Suprapubic skin (tissue), 4 donors: ENCODE measurements at regions not wholly inside any gene's neighbourhood (a gene's known extent, or its start where the extent isn't known, plus 50 kb on each side); places are given as distances from the start of the nearest gene placed in this dataset.

Experiments used
- DNase-seq, 2 donors: peaks; one replicate each; pipeline ENCODE4 v3.0.0-alpha.2; 2019; ENCODE audit warnings: low spot score in 2 of 2
- H3K27ac ChIP-seq: fragments of 200-600 bp; sonication (generic); one replicate; pipeline ENCODE4 v1.5.1; 2019
- H3K27me3 ChIP-seq: fragments of 200-600 bp; sonication (generic); one replicate; pipeline ENCODE4 v1.5.1; 2019
- H3K36me3 ChIP-seq: fragments of 200-600 bp; sonication (generic); one replicate; pipeline ENCODE4 v1.5.1; 2019
- H3K4me1 ChIP-seq: fragments of 200-600 bp; sonication (generic); one replicate; pipeline ENCODE4 v1.5.1; 2019
- H3K4me3 ChIP-seq: fragments of 200-600 bp; sonication (generic); one replicate; pipeline ENCODE4 v1.5.1; 2019; ENCODE audit warnings: mild to moderate bottlenecking
- H3K9me3 ChIP-seq: fragments of 200-600 bp; sonication (generic); one replicate; pipeline ENCODE4 v1.5.1; 2019
- EP300 ChIP-seq: sonication (generic); formaldehyde crosslinking; IDR thresholded peaks from one replicate; pipeline ENCODE4 v1.6.1; 2017; ENCODE audit warnings: antibody characterized with exemption
- POLR2A ChIP-seq, 2 donors: fragments of 450-650 bp; IDR thresholded peaks; one replicate each; pipeline ENCODE4 v1.6.1; 2017; ENCODE audit warnings: antibody characterized with exemption in 2 of 2, mild to moderate bottlenecking in 2 of 2, moderate library complexity in 2 of 2
- POLR2AphosphoS5 ChIP-seq, 3 donors: sonication (generic); formaldehyde crosslinking; IDR thresholded peaks; one replicate each; pipeline ENCODE4 v1.6.1; 2017; ENCODE audit warnings: antibody characterized with exemption in 3 of 3
- WGBS: methylation state at CpG from one replicate; pipeline ENCODE4 v1.1.5; 2018; 5-methylcytosine and 5-hydroxymethylcytosine counted together
- TF ChIP-seq, protein P1 (sequence below), 2 donors: fragments of 200-600 bp in 1 of 2; fragments of 450-650 bp in 1 of 2; sonication (generic) in 1 of 2; IDR thresholded peaks; one replicate each; pipeline ENCODE4 v1.5.1; 2016 to 2019; ENCODE audit warnings: antibody characterized with exemption in 2 of 2, mild to moderate bottlenecking in 1 of 2, moderate library complexity in 1 of 2

DNA sequence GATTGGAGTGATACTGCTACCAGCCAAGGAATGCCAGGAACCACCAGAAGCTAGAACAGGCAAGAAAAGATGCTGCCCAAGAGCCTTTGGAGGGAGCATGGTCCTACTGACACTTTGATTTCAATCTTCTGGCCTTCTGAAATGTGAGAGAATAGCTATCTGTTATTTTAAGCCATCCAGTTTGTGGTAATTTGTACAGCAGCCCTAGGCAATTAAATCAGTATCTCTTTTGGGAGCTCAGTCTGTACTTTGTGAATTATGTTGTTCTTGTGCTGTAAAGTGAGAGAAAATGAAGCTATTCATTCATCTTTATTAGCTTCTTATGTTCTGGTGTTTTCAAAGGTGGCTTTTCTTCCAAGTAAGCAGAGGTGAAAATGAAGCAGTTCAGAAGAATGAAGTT, 381.3 kb downstream of the PDCD6IP start:
- no peak for DNase-seq
- no peaks in the 10 kb centered on the region for H3K36me3 ChIP-seq
- no peaks in the 10 kb centered on the region for H3K27me3 ChIP-seq
- TF ChIP-seq POLR2A (IDR thresholded peaks at IDR 0.05): no peak
- TF ChIP-seq EP300: no peak
- TF ChIP-seq, protein P1, sequence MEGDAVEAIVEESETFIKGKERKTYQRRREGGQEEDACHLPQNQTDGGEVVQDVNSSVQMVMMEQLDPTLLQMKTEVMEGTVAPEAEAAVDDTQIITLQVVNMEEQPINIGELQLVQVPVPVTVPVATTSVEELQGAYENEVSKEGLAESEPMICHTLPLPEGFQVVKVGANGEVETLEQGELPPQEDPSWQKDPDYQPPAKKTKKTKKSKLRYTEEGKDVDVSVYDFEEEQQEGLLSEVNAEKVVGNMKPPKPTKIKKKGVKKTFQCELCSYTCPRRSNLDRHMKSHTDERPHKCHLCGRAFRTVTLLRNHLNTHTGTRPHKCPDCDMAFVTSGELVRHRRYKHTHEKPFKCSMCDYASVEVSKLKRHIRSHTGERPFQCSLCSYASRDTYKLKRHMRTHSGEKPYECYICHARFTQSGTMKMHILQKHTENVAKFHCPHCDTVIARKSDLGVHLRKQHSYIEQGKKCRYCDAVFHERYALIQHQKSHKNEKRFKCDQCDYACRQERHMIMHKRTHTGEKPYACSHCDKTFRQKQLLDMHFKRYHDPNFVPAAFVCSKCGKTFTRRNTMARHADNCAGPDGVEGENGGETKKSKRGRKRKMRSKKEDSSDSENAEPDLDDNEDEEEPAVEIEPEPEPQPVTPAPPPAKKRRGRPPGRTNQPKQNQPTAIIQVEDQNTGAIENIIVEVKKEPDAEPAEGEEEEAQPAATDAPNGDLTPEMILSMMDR (IDR thresholded peaks at IDR 0.05): no peak
- TF ChIP-seq POLR2AphosphoS5 (IDR thresholded peaks at IDR 0.05): no peak
- no peaks in the 10 kb centered on the region for H3K9me3 ChIP-seq
- H3K27ac ChIP-seq: no peak overlapping the region
- no peak overlapping the region for H3K4me3 ChIP-seq
- H3K4me1 ChIP-seq: no peaks in the 10 kb centered on the region

DNA sequence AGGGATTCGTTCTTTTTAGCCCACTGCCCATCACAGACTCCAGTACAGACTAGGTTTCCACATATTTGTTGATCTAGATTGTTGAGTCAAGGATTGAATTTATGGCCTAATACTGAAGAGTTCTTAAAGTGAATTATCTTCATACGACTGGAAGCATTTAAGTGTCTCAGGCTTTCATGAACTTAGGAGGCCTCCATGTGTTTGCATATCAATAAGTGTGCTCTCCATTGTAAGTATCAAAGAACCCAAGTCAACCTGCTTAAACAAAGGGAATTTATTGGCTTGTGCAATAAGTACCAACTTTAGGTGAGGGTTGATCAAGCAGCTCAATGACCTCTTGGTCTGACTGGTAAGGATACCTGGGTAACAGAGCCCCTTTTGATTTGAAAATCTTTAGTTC, 382.1 kb downstream of the PDCD6IP start:
- no peak overlapping the region for H3K27ac ChIP-seq
- no peaks in the 10 kb centered on the region for H3K4me1 ChIP-seq
- WGBS: 72% methylated on average over 2 of the region's 2 CpGs
- no peaks in the 10 kb centered on the region for H3K27me3 ChIP-seq
- DNase-seq: no peak
- no peaks in the 10 kb centered on the region for H3K36me3 ChIP-seq
- no peak overlapping the region for H3K4me3 ChIP-seq
- H3K9me3 ChIP-seq: no peaks in the 10 kb centered on the region
- no peak for TF ChIP-seq POLR2A (IDR thresholded peaks at IDR 0.05)
- TF ChIP-seq POLR2AphosphoS5 (IDR thresholded peaks at IDR 0.05): no peak

DNA sequence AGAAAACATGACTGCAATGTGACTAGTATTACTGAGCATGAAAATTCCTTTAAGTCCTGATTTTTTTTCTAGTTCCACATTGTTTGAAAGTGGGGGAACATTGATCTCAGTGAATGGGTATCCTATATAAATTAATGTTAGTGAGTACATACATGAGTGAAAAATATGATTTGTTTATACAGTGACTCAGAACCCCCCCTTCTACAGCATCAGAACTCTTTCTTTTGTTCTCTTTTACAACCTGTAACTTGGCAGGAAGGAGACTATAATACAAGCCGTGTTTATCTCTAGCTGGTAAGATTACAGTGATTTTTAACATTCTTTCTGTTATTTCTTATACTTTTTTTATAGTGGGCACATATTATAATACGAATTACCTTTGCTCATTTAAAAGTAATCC, 384.7 kb downstream of the PDCD6IP start:
- no peak for TF ChIP-seq POLR2A (IDR thresholded peaks at IDR 0.05)
- Histone ChIP-seq H3K36me3 (no peaks in the 10 kb centered on the region), H3K9me3 (no peaks in the 10 kb centered on the region), H3K4me3 (no peak overlapping the region), H3K27ac (no peak overlapping the region), H3K4me1 (no peaks in the 10 kb centered on the region), H3K27me3 (no peaks in the 10 kb centered on the region)
- DNase-seq: no peak
- WGBS: 34% methylated on average over 2 of the region's 2 CpGs

DNA sequence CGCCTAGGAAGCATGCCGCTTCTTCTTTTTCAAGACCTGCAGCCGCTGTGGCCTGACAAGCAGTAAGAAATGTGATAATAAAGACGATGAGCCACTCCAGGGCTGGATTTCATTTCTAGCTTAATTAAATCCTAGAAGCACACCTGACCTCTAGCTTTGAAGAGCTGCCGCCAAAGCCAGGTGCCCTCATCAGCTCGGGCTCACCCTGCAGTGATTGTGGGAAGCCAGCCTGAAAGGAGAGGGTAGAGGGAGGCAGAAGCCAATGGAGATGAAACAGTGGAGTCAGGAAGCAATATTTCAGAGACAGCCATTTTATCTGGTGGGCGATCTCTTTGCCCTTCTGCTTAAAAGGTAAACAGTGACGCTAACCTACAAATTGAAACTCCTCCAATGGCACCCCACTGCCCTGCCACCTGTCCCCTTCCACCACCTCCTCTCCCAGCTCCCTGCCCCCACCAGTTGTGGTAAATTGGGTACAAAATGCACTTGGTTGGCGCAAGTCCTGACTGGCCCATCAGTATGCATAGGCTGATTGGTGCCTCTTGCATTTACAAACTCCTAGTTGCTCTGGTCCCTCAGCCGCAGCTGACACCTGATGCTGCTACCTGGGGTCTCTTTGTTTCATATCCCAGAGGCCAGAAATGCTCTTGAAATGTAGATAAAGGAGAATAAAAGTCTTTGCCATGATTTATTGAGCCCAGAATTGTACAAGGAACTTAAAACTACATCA, 385.3 kb downstream of the PDCD6IP start:
- WGBS: 53% methylated on average over 9 of the region's 10 CpGs

DNA sequence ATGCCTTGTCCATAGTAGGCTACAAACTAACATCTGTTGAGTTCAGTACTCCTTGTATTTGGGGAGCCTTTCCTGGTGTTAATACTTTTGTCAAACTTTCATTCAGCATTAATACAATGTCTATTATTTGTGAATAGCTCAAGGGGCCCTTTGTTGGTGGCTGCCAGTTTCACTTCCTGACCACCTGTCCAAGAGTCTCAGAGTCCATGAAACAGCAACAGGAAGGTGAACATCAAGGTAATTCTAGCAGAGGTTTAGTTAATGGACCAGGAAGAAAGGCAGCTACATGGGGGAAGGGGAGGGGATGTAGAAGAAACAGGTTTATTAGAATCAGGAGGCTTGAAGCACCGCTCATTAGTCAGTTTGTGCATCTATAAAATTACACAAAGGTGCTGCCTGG, 386.9 kb downstream of the PDCD6IP start:
- TF ChIP-seq EP300 (no peak), POLR2AphosphoS5 (IDR thresholded peaks at IDR 0.05) (no peak), POLR2A (IDR thresholded peaks at IDR 0.05) (no peak)
- TF ChIP-seq, protein P1 (IDR thresholded peaks at IDR 0.05): no peak
- Histone ChIP-seq H3K27me3 (no peaks in the 10 kb centered on the region), H3K9me3 (no peaks in the 10 kb centered on the region), H3K27ac (no peak overlapping the region), H3K36me3 (no peaks in the 10 kb centered on the region), H3K4me1 (no peaks in the 10 kb centered on the region), H3K4me3 (no peak overlapping the region)
- WGBS: 81% methylated on average over 1 of the region's 1 CpG
- no peak for DNase-seq

More for the DNA sequence above, 385.3 kb downstream of the PDCD6IP start:
- no peaks in the 10 kb centered on the region for H3K36me3 ChIP-seq
- TF ChIP-seq, protein P1 (IDR thresholded peaks at IDR 0.05): no peak
- TF ChIP-seq POLR2AphosphoS5 (IDR thresholded peaks at IDR 0.05) (no peak), EP300 (no peak), POLR2A (IDR thresholded peaks at IDR 0.05) (no peak)
- no peaks in the 10 kb centered on the region for H3K4me1 ChIP-seq
- no peak overlapping the region for H3K27ac ChIP-seq
- no peaks in the 10 kb centered on the region for H3K9me3 ChIP-seq
- H3K27me3 ChIP-seq: no peaks in the 10 kb centered on the region
- no peak overlapping the region for H3K4me3 ChIP-seq
- no peak for DNase-seq

DNA sequence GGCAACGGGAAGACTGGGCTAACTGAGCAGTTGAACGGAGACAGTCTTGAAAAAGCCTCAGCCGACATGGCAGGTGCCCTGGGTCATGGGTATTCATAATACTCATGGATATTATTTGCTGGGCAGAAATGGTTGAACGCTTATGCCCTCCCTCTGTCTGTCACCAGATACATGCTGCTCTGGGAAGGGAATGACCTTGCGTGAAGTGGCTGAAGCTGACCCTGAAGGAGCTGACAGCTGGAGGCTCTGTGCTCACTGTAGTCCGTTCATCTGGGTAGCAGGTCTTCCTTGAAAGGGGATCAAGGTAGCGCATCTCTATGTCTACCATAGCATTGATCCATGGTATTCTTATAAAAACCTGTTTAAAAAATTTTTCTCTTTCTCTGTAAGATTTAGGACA, 390.7 kb downstream of the PDCD6IP start:
- Histone ChIP-seq H3K9me3 (no peaks in the 10 kb centered on the region), H3K27me3 (no peaks in the 10 kb centered on the region), H3K27ac (no peak overlapping the region), H3K4me1 (no peaks in the 10 kb centered on the region), H3K36me3 (no peaks in the 10 kb centered on the region), H3K4me3 (no peak overlapping the region)
- TF ChIP-seq POLR2A (IDR thresholded peaks at IDR 0.05): no peak
- no peak for TF ChIP-seq EP300
- TF ChIP-seq, protein P1 (IDR thresholded peaks at IDR 0.05): no peak
- TF ChIP-seq POLR2AphosphoS5 (IDR thresholded peaks at IDR 0.05): no peak
- DNase-seq: no peak
- 88% methylated on average over 7 of the region's 7 CpGs for WGBS
